ENCODE measurements at regions not wholly inside any gene's neighbourhood (a gene's known extent, or its start where the extent isn't known, plus 50 kb on each side); places are given as distances from the start of the nearest gene placed in this dataset.

GRCh38 chr14:41489315-41489972, 117.2 kb upstream of the LRFN5 start:
- TF ChIP-seq POLR2AphosphoS5 (IDR thresholded peaks at IDR 0.05; ENCODE audit: insufficient read depth in 1 of 2, low read depth in 1 of 2), result no peak
- no peak for TF ChIP-seq CTCF (IDR thresholded peaks at IDR 0.05)
- TF ChIP-seq POLR2A (IDR thresholded peaks at IDR 0.05), result no peak
